Muscle layer of duodenum (tissue), 2 donors: ENCODE measurements at regions not wholly inside any gene's neighbourhood (a gene's known extent, or its start where the extent isn't known, plus 50 kb on each side); places are given as distances from the start of the nearest gene placed in this dataset.
"Not testable (repeated sequence)": the region's sequence is repeated elsewhere in the genome, so short reads cannot be mapped to it uniquely, and the experiment has no call there.

ENCODE experiments used
- H3K27ac ChIP-seq: one replicate; pipeline ENCODE4 v1.7.0; 2013; ENCODE audit warnings: mild to moderate bottlenecking, low read length
- H3K27me3 ChIP-seq: one replicate; pipeline ENCODE4 v1.7.0; 2013; ENCODE audit warnings: low read depth, mild to moderate bottlenecking, control low read depth, low read length
- H3K36me3 ChIP-seq, 2 donors: one replicate each; pipeline ENCODE4 v1.7.0; 2013; ENCODE audit warnings: low read length in 2 of 2, control low read depth in 1 of 2, mild to moderate bottlenecking in 1 of 2; ENCODE audit not compliant: insufficient read depth in 2 of 2, control insufficient read depth in 1 of 2
- H3K4me1 ChIP-seq, 2 donors: one replicate each; pipeline ENCODE4 v1.7.0; 2013; ENCODE audit warnings: low read length in 2 of 2, mild to moderate bottlenecking in 2 of 2, control low read depth in 1 of 2, moderate library complexity in 1 of 2; ENCODE audit not compliant: insufficient read depth in 2 of 2, control insufficient read depth in 1 of 2
- H3K4me3 ChIP-seq, 2 donors: one replicate each; pipeline ENCODE4 v1.7.0; 2013; ENCODE audit warnings: low read length in 2 of 2, low read depth in 1 of 2, mild to moderate bottlenecking in 1 of 2
- H3K9me3 ChIP-seq, 2 donors: one replicate each; pipeline ENCODE4 v1.7.0; 2013; ENCODE audit warnings: low read length in 2 of 2, control low read depth in 1 of 2, mild to moderate bottlenecking in 1 of 2; ENCODE audit not compliant: control insufficient read depth in 1 of 2
- donor health status: healthy.

DNA sequence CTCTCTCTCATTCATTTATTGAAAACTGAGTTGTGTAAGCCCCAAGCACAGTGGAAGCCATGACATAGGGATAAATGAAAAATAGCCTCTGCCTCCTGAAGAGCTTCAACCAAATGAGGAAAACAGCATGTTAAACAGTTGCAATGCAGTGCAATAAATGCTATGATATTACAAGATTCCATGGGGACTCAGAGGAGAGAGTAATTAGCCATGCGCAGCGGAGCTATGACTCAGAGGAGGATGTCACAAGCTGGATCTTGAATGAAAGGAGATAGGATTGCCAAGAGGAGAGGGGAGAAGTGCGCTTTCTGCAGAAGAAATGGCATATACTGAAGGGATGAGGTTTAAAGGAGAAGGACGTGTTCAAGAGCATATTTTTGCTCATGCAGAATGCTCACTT, 231.3 kb upstream of the PLXNA2 start:
- H3K9me3 ChIP-seq = no peaks in the 10 kb centered on the region
- no peaks in the 10 kb centered on the region for H3K27me3 ChIP-seq
- H3K4me3 ChIP-seq = no peak overlapping the region
- H3K36me3 ChIP-seq = no peaks in the 10 kb centered on the region
- H3K4me1 ChIP-seq = peaks cover 13 to 14% of the 10 kb centered on the region in 2 donors
- H3K27ac ChIP-seq = peak overlapping the region; percentile 13

DNA sequence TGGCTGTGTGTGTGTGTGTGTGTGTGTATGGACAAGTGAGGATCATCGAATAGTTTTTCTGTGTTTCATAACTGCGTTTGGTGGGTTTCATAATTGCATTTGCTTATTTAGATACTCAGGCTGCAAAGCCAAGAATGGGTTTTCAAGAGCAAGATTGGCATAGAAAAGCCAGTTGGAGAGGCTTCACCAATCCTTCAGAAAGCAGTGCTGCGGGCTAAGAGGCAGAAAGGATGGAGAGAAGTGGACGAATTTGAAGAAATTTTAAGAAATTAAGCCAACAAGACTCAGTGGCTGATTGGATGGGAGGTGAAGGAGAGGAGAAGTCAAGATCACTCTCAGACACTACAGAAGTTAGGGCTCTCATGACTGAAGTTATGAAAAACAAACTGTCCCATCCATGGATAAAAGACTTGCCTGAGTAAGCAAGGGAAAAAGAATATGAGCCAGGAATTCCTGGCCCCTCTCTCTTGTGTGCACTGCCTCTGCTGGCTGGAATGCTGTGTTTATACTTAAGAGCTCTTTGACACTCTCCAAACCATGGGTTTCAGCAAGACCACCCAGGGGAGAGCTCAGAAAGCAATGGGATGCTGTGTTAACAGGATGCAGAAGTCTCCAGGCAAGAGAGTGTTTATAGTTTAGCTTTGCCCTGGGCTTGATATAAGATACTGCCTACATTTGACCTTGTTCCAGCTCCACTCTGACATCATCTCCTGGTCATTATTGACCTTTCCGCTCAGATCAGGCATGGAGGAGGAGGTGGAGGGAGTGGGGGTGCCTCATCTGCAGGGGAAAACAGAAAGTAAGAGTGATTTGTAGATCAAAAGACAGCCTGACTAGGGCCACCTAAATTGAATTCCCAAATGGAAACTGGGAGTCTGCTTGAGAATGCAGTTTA, 232.0 kb upstream of the PLXNA2 start:
- Histone ChIP-seq H3K4me3 (peak overlapping the region in 1 of 2 donors; percentile 7), H3K4me1 (peaks cover 13 to 14% of the 10 kb centered on the region in 2 donors), H3K27ac (peak overlapping the region; percentile 50), H3K36me3 (no peaks in the 10 kb centered on the region), H3K27me3 (no peaks in the 10 kb centered on the region), H3K9me3 (no peaks in the 10 kb centered on the region)

DNA sequence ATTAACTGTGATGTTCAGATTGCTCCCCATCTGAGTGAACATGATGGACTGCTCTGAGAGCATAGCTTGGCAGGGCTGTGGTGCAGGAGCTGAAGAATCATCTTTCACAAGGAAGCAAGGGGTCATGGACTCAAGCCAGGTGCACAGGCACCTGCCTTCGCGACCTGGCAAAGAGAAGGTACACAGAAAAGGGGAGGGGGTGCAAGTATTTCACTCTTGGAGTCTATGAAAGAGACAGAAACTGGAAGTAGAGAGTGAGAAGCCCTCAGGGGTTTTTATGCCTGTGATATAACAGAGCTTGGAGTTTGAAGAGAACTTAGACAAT, 232.6 kb upstream of the PLXNA2 start:
- H3K4me1 ChIP-seq = peaks cover 13 to 14% of the 10 kb centered on the region in 2 donors
- H3K27me3 ChIP-seq = no peaks in the 10 kb centered on the region
- H3K27ac ChIP-seq = peak overlapping the region; percentile 50
- no peaks in the 10 kb centered on the region for H3K9me3 ChIP-seq
- H3K4me3 ChIP-seq = peak overlapping the region in 1 of 2 donors; percentile 7
- no peaks in the 10 kb centered on the region for H3K36me3 ChIP-seq

DNA sequence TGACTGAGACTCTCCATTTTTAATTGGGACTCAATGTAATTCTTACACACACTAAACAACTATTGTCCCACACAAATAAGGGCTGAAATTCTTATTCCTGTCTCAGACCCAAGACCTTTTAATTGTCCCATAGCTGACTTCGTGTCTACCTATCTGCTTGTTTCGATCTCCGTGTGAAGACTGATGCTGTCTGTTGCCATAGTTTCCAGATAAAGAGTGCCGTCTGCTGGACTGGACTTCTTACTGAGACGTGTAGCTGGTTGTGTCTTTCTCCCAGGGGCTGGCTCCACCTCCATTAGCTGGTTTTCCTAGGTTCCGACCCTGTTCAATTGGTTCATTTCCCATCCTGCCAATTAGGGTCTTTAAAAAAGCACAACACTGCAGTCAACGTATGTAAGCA, 235.3 kb upstream of the PLXNA2 start:
- H3K4me1 ChIP-seq = peaks cover 13 to 14% of the 10 kb centered on the region in 2 donors
- no peak overlapping the region for H3K4me3 ChIP-seq
- no peaks in the 10 kb centered on the region for H3K9me3 ChIP-seq
- no peaks in the 10 kb centered on the region for H3K36me3 ChIP-seq
- no peak overlapping the region for H3K27ac ChIP-seq
- no peaks in the 10 kb centered on the region for H3K27me3 ChIP-seq

DNA sequence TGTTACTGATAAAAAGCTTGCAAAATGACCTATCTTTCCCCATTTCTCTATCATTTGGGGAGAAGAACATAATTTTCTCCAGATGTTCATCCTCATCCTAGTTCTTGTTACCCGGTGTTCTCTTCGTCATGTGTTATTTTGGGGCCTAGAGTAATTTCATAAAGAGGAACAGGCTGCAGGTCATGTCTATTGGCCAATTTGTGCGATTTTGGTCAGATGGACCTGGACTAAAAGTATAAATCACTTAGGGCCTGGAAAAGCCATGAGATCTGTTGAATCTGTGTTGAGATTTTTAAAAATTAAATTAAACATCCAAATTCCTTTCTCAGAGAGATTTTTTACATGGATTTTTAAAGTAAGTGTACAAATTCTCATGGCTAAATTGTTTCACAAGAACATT, 241.3 kb upstream of the PLXNA2 start:
- H3K27me3 ChIP-seq = no peaks in the 10 kb centered on the region
- H3K4me3 ChIP-seq = no peak overlapping the region
- H3K36me3 ChIP-seq = no peaks in the 10 kb centered on the region
- H3K9me3 ChIP-seq = no peaks in the 10 kb centered on the region
- H3K4me1 ChIP-seq = no peaks in the 10 kb centered on the region
- no peak overlapping the region for H3K27ac ChIP-seq

DNA sequence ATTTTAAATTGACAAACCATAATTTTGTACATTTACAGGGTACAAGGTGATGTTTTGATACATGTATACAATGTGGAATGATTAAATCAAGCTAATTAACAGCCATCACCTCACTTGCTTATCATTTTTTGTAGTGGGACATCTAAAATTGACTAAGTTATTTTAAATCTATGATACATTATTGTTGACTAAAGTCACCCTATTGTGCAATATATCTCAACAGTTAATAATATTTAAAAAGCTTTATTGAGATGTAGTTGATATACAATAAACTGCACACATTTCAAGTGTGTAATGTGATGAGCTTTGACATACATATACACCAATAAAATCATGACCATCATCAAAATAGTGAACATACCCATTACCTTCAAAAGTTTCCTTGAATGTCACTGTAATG, 242.5 kb upstream of the PLXNA2 start:
- H3K27me3 ChIP-seq = no peaks in the 10 kb centered on the region
- H3K4me3 ChIP-seq = no peak overlapping the region
- no peaks in the 10 kb centered on the region for H3K9me3 ChIP-seq
- no peaks in the 10 kb centered on the region for H3K4me1 ChIP-seq
- no peaks in the 10 kb centered on the region for H3K36me3 ChIP-seq
- H3K27ac ChIP-seq = no peak overlapping the region

DNA sequence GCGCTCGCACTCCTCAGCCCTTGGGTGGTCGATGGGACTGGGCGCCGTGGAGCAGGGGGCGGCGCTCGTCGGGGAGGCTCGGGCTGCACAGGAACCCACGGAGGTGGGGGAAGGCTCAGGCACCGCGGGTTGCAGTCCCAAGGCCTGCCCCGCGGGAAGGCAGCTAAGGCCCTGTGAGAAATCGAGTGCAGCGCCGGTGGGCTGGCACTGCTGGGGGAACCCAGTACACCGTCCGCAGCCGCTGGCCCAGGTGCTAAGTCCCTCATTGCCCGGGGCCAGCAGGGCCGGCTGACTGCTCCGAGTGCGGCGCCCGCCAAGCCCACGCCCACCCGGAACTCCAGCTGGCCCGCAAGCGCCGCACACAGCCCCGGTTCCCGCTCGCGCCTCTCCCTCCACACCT, 244.2 kb upstream of the PLXNA2 start:
- H3K4me3 ChIP-seq, H3K27ac ChIP-seq, H3K4me1 ChIP-seq, H3K36me3 ChIP-seq, H3K27me3 ChIP-seq, H3K9me3 ChIP-seq: not testable (repeated sequence)

DNA sequence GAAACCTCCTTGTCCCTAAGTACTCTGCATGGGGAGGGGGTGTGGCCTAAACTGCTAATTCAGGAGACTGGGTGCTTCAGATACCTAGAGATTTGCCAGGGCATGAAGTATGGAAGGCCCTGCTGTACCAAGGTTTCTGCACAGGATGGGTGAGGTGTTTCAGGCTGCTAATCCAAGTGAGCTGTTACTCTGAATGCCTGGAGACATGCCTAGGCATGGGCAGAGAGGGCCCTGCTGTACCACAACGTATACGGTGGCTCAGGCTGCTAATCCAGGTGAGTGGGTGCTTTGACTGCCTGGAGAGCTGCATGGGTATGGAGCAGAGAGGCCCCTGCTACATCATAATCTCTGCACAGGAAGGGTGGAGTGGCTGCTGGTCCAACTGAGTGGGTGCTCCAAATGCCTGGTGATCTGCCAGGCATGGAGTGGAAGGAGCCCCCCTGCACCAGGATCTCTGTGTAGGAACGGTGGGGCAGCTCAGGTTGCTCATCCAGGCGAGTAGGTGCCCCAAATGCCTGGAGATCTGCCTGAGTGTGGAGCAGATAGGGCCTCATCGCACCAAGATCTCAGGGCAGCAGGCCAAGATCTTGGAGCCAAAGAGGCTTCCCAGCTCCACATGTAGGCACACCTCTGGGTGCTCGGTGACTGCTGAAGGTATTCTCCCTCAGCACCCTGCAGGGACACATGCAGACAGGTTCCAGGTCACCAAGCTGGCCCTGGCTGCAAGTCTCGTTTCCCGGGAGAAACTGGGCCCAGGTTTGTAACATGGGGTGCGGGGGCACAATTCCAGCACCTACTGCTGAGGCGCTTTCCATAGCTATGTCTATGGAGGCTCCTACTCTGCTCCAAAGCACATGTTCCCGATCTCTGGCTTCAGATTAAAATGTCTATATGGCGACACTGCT, 252.5 kb upstream of the PLXNA2 start:
- Histone ChIP-seq H3K27me3 (no peaks in the 10 kb centered on the region), H3K9me3 (no peaks in the 10 kb centered on the region), H3K4me3 (no peak overlapping the region), H3K4me1 (no peaks in the 10 kb centered on the region), H3K36me3 (no peaks in the 10 kb centered on the region), H3K27ac (no peak overlapping the region)

DNA sequence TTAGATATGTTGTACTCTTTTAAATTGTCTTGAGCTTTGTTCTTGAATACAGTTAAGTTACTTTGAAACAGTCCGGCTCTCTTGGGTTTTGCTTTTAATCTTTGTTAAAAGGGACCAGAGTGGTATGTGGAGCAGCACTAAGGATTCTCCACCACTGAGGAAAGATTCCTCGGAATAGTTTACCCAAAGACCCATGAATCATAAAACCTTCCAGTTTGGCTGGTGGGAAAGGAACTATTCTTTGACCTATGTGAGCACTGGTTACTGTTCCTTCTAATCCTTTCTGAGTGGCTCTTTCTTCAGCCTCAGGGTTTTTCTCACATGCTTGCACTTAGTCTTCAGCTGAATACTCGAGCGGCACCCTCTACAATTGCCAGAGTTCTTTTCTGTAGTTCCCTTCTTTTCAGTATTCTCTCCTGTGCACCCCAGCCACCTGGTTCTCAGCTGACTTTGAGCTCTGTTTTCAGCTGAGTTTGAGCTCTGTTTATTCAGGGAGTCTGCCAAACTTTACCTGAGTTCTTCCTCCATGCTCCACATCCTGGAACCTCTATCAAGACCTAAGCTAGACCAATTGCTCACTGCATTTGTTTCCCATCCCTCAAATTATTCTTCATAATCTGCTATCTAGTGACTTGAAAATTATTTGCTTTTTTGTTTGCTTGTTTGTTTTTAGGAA, 253.8 kb upstream of the PLXNA2 start:
- H3K27me3 ChIP-seq = no peaks in the 10 kb centered on the region
- no peaks in the 10 kb centered on the region for H3K9me3 ChIP-seq
- H3K4me1 ChIP-seq = no peaks in the 10 kb centered on the region
- no peaks in the 10 kb centered on the region for H3K36me3 ChIP-seq
- no peak overlapping the region for H3K27ac ChIP-seq
- H3K4me3 ChIP-seq = no peak overlapping the region

DNA sequence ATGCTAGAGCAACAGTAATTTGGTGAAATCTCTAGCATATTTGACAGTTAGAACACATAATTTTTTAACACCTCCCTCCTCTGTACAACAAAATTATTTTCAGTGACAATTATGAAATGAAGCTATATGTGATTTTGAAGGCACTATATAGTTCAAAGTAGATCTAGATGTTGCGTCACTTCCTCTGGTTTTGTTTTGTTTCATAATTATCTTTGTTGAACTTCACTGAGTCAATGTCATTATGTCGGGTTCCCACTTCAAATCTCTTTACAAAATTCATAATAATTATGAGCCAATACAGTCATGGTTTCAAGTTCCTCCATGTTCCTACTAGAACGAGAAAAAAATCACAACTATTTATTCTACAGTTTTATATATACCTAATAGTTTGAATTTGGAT, 254.8 kb upstream of the PLXNA2 start:
- Histone ChIP-seq H3K27me3 (no peaks in the 10 kb centered on the region), H3K4me1 (no peaks in the 10 kb centered on the region), H3K4me3 (no peak overlapping the region), H3K27ac (no peak overlapping the region), H3K9me3 (no peaks in the 10 kb centered on the region), H3K36me3 (no peaks in the 10 kb centered on the region)

DNA sequence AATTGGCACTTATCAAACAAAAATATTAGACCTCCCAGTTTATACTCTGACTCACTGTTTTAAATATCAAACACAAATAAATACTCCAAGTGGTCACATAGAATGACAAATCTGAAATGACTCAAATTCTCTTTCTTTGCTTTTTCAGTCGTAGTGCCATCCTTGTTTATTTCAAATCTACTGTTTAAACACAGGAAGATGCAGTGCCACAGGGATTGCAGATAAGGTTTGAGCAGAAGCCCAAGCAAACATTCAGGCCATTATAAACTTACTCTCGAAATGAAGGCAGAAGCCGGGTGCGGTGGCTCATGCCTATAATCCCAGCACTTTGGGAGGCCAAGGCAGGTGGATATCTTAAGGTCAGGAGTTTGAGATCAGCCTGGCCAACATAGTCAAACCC, 255.4 kb upstream of the PLXNA2 start:
- Histone ChIP-seq H3K27me3 (no peaks in the 10 kb centered on the region), H3K4me1 (no peaks in the 10 kb centered on the region), H3K27ac (no peak overlapping the region), H3K9me3 (no peaks in the 10 kb centered on the region), H3K36me3 (no peaks in the 10 kb centered on the region), H3K4me3 (no peak overlapping the region)
